ENCODE measurements at regions not wholly inside any gene's neighbourhood (a gene's known extent, or its start where the extent isn't known, plus 50 kb on each side); places are given as distances from the start of the nearest gene placed in this dataset.

- DNase-seq = no peak
Observed at GRCh38 chr1:21346365-21347071, 56.3 kb upstream of the ECE1 start.

DNA sequence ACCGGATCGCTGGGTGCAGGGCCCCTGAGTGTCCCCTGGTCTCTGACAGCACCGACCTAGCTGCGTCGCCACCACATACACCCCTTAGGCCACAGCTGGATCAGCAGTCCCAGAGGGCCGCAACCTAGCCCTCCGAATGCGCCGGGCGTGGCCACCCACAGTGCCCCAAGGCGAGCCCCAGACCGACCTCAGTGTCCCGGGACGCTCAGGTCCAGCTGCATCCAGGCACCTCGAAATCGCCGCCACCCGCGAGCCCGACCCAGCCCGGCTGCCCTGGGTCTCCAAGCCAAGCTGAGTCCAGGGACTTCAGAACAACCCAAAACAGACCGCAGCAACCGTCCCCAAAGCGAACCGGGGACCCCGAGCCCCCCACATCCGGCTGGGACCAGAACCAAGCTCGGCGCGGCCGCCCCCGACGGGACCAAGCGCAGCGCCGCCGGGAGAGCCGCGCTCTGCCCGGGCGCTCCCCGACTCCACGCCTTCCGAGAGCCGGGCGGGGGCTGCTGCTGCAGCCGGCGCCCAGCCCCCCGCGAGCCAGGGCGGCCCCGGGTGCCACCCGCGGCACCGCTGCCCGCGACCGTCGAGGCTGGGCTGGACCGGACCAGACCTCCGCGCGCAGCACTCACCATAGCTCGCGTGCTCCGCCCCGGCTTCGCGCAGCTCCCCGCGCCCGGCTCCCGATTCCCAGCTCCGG is 54.6 kb upstream of the ECE1 start:
- no peak for DNase-seq

DNA sequence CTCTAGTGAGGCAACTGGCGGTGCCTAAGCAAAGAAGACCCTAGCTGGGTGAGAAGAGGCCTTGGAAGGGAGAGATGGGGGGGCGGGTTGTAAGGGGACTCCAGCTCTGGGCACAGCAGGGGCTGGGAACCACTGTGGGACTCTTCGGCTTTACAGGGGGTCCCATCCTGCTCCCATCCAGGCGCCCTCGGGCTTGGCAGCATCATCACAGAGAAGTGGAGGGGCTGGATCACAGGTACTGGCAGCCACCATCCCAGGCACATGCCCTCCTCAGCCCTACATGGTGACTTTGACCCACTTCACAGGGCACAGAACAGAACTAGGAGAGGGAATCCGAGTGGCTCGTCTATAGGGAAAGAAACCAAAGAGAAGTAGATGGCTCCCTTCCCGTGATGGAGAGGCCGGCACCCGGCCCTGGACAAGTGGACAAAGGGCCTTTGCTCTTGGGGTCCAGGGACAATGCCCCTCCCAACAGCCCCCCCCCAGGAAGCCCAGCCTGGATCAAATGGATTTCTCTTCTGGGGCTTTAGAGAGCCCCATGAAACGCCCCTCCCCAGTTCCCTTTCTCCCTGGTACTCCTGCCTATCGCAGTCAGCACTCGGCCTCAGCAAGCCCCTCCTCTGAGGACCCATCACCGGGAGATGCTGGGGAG is 54.0 kb upstream of the ECE1 start:
- DNase-seq = no peak

DNA sequence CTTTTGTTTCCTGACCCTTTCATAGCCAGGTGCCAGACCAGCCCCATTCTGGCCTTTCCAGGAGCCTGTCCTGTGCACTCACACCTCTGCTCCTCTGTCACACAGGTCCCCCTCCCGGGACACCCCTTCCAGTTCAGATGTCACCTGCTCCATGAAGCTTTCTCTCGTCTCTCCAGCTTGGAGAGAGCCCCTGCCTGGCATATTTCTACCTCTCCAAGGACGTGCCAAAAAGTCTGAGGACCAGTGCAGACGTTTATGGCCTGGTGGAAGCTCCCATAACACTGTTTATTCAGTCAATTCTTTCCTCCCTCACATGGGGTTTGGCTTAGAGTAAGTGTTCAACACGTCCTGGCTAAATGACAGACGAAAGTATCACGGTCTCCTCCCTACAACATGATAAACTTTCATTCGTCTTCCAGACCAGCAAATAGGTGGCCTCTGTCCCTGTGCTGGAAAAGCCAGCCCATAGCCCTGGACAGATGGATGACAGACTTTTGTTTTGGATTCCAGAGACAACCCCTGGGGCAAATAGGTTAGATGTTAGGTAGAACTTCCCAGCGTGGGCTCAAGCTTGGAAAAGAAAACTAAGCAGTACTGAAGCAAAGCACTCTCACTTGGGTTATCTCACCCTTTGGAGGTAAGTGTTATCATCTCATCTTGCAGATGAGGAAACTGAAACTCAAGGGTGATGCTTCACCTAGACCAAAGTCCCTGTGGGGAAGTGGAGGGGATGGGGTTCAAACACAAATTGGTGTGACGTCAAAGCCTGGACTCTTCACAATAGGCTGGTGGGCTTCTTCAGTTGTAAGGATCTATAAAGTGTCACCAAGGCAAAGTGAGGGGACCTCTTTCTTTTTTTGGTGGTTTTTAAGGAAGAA is 52.9 kb upstream of the ECE1 start:
- DNase-seq = no peak

GRCh38 chr1:21341517-21342078 is 51.3 kb upstream of the ECE1 start:
- no peak for DNase-seq

DNA sequence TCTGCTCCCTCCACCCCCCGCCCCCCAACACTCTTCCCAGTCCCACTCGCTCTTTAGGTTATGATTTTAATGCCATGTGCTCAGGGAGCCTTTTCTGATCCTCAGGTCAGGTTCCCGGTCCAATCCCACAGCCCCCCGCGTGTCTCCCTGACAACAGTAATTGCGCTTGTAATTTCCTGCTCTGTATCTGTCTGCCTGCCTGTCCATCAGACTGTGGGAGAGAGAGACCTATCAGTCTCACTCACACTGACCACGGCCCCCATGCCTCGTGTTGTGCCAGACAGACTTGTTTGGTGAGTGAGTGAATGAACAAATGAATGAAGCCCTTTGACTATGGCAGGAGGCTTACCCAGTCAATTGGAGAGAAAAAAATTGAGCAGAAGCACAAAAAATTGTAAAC is 50.8 kb upstream of the ECE1 start:
- no peak for DNase-seq

DNA sequence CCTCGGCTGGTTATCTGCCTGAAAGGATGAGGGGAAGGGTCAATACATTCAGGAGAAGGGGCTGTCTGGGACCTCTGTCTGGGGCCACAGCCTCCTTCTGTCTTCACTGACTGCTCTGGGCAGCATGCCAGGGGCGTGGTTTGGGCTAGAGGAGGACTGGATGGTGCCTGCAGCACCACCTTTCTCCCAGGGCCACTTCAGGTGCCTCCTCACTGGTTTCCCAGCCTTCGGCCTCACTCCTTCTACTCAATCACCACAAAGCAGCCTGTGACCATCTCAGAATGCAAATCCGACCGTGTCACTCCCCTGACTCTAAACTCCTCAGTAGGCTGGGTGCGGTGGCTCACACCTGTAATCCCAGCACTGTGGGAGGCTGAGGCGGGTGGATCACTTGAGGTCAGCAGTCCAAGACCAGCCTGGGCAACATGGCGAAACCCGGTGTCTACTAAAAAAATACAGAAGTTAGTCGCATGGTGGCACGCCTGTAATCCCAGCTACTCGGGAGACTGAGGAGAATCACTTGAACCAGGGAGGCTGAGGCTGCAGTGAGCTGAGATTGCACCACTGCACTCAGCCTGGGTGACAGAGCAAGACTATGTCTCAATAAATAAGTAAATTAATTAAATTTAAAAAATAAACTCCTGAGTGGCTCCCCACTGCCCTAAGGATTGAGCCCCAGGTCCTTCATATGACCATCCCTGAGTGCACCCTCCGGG is 50.1 kb upstream of the ECE1 start:
- DNase-seq = no peak

Data from right hindlimb (tissue), 1 donor.